ENCODE measurements at regions not wholly inside any gene's neighbourhood (a gene's known extent, or its start where the extent isn't known, plus 50 kb on each side); places are given as distances from the start of the nearest gene placed in this dataset.

DNA sequence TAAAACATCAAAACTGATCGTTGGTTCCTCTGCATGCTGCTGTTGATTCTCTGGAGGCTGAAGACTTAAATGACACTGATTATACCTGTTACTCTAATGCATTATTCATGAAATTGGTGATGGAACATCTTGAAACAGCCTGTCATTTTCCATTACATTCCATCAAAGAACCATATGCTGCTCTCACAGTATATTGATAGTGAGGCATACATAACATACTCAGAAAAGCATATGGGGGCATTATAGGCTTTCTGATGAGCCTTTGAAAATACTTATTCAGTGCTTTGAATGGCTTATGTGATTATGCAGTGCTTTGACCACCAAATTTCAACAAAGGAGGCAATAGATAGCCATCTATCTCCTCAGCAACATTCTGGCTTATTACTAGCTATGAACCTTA, 392.1 kb downstream of the CDH19 start:
- intact Hi-C loops (cut with micrococcal nuclease) = no loop called here
- no peak for TF ChIP-seq SRF (IDR thresholded peaks at IDR 0.05; ENCODE audit: low read depth)
- no peak for TF ChIP-seq POLR2A (IDR thresholded peaks at IDR 0.05; ENCODE audit: borderline replicate concordance, extremely low read depth, insufficient read depth, insufficient read length)
- TF ChIP-seq YY1 (IDR thresholded peaks at IDR 0.05; ENCODE audit: extremely low read depth, insufficient replicate concordance, low read depth, low read length) = no peak
- no peak for TF ChIP-seq ELF1 (IDR thresholded peaks at IDR 0.05; ENCODE audit: borderline replicate concordance, low read depth)
- no peak for TF ChIP-seq EGR1 (IDR thresholded peaks at IDR 0.05; ENCODE audit: low read depth)
- no peak for TF ChIP-seq EZH2phosphoT487 (IDR thresholded peaks at IDR 0.05; ENCODE audit: borderline replicate concordance)
- no peak for TF ChIP-seq POLR2AphosphoS5 (IDR thresholded peaks at IDR 0.05; ENCODE audit: low read depth, low read length)
- Histone ChIP-seq H4K20me1 (ENCODE audit: insufficient read depth) (no peaks in the 10 kb centered on the region), H3K9ac (ENCODE audit: low read length) (no peak overlapping the region), H3K4me2 (ENCODE audit: low read length) (no peak overlapping the region), H2AFZ (ENCODE audit: low read depth, low read length, poor library complexity, severe bottlenecking) (no peak overlapping the region), H3K9me3 (ENCODE audit: control insufficient read depth in 1 of 2, insufficient read depth in 1 of 2, low read depth in 1 of 2, low read length in 2 of 2) (peaks cover 6 to 15% of the 10 kb centered on the region in 2 experiments; a peak in 2 of 4 replicates), H3K4me3 (replicated peaks in 1 of 2; ENCODE audit: low read depth in 1 of 2, low read length in 2 of 2) (no peak overlapping the region), H3K4me1 (ENCODE audit: control insufficient read depth in 1 of 2, insufficient read depth in 2 of 2, low read length in 2 of 2) (no peaks in the 10 kb centered on the region), H3K27me3 (ENCODE audit: insufficient read depth, low read length) (no peaks in the 10 kb centered on the region), H3K79me2 (ENCODE audit: insufficient read depth, low read length) (no peaks in the 10 kb centered on the region), H3K36me3 (ENCODE audit: control insufficient read depth in 1 of 2, insufficient read depth in 2 of 2, low read length in 2 of 2) (no peaks in the 10 kb centered on the region), H3K9me2 (ENCODE audit: insufficient read depth) (no peaks in the 10 kb centered on the region), H3K27ac (ENCODE audit: low read depth, low read length) (no peak overlapping the region)
- DNase-seq (ENCODE audit: low read depth, low spot score) (no peak), ATAC-seq (no peak)
- ChIA-PET POLR2A (no interaction called here), RAD21 (ENCODE audit: low non-redundant PET in 1 of 2, low total read pairs in 2 of 2, uncharacterized antibody in 2 of 2, unreplicated experiment in 2 of 2) (no interaction called here), CTCF (no interaction called here)
- no TSS peak for BruUV-seq (replicated peaks)

DNA sequence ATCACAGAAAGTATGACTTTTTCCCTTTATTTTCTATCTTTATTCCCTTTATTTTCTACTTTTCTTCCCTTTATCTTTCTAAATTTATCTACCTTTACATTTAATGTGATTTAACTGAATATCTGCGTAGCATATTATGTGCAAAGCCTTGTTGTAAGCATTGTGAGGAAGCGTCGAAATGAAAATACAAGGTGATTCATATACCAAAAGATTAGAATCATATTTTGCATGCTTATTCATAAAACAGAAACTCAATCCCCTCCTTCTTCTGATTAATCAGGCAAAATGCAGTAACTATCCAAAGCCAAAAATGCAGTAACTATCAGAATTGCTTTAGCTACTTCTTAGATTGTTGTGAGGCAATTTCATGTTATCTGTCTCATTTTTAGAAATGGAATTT, 393.0 kb downstream of the CDH19 start:
- ChIA-PET CTCF (no interaction called here), RAD21 (ENCODE audit: low non-redundant PET in 1 of 2, low total read pairs in 2 of 2, uncharacterized antibody in 2 of 2, unreplicated experiment in 2 of 2) (no interaction called here), POLR2A (no interaction called here)
- DNase-seq (ENCODE audit: low read depth, low spot score) (no peak), ATAC-seq (no peak)
- H3K4me1 ChIP-seq (ENCODE audit: control insufficient read depth in 1 of 2, insufficient read depth in 2 of 2, low read length in 2 of 2) = no peaks in the 10 kb centered on the region
- no TSS peak for BruUV-seq (replicated peaks)
- no peak overlapping the region for H3K27ac ChIP-seq (ENCODE audit: low read depth, low read length)
- intact Hi-C loops (cut with micrococcal nuclease) = no loop called here
- H3K9ac ChIP-seq (ENCODE audit: low read length) = no peak overlapping the region
- no peaks in the 10 kb centered on the region for H3K36me3 ChIP-seq (ENCODE audit: control insufficient read depth in 1 of 2, insufficient read depth in 2 of 2, low read length in 2 of 2)
- H3K4me3 ChIP-seq (replicated peaks in 1 of 2; ENCODE audit: low read depth in 1 of 2, low read length in 2 of 2) = no peak overlapping the region
- no peaks in the 10 kb centered on the region for H3K79me2 ChIP-seq (ENCODE audit: insufficient read depth, low read length)
- no peaks in the 10 kb centered on the region for H3K9me2 ChIP-seq (ENCODE audit: insufficient read depth)
- H2AFZ ChIP-seq (ENCODE audit: low read depth, low read length, poor library complexity, severe bottlenecking) = no peak overlapping the region
- H4K20me1 ChIP-seq (ENCODE audit: insufficient read depth) = no peaks in the 10 kb centered on the region
- peaks cover 0 to 15% of the 10 kb centered on the region in 2 experiments; a peak in 3 of 4 replicates for H3K9me3 ChIP-seq (ENCODE audit: control insufficient read depth in 1 of 2, insufficient read depth in 1 of 2, low read depth in 1 of 2, low read length in 2 of 2)
- H3K4me2 ChIP-seq (ENCODE audit: low read length) = no peak overlapping the region
- TF ChIP-seq RAD21 (IDR thresholded peaks at IDR 0.05; ENCODE audit: low read depth) (no peak), EZH2 (IDR thresholded peaks at IDR 0.05) (no peak), YY1 (IDR thresholded peaks at IDR 0.05; ENCODE audit: extremely low read depth, insufficient replicate concordance, low read depth, low read length) (no peak), JUND (IDR thresholded peaks at IDR 0.05) (no peak)
- H3K27me3 ChIP-seq (ENCODE audit: insufficient read depth, low read length) = no peaks in the 10 kb centered on the region

Data from HCT116 (cell line).